ENCODE measurements at regions not wholly inside any gene's neighbourhood (a gene's known extent, or its start where the extent isn't known, plus 50 kb on each side); places are given as distances from the start of the nearest gene placed in this dataset.
"Not testable (repeated sequence)": the region's sequence is repeated elsewhere in the genome, so short reads cannot be mapped to it uniquely, and the experiment has no call there.

- no peak overlapping the region for H3K4me3 ChIP-seq (ENCODE audit: low read depth, low read length)
- in situ Hi-C loops (cut with HindIII; ENCODE audit: low sequenced_read_pairs) = no loop called here
- peak; percentile 82 for DNase-seq (ENCODE audit: low read depth, low spot score)
- no peak for TF ChIP-seq CTCF (IDR thresholded peaks at IDR 0.05; ENCODE audit: low read depth, low read length)
These were observed 297.7 kb upstream of the CLEC14A start for GRCh38 chr14:38553586-38553985.

- H3K4me3 ChIP-seq (ENCODE audit: low read depth, low read length) = no peak overlapping the region
- in situ Hi-C loops (cut with HindIII; ENCODE audit: low sequenced_read_pairs) = no loop called here
- no peak for TF ChIP-seq CTCF (IDR thresholded peaks at IDR 0.05; ENCODE audit: low read depth, low read length)
- DNase-seq (ENCODE audit: low read depth, low spot score) = no peak
These were observed 293.7 kb upstream of the CLEC14A start for GRCh38 chr14:38549564-38549963.

- in situ Hi-C loops (cut with HindIII; ENCODE audit: low sequenced_read_pairs) = no loop called here
- no peak overlapping the region for H3K4me3 ChIP-seq (ENCODE audit: low read depth, low read length)
- DNase-seq (ENCODE audit: low read depth, low spot score) = no peak
- no peak for TF ChIP-seq CTCF (IDR thresholded peaks at IDR 0.05; ENCODE audit: low read depth, low read length)
These were observed 292.1 kb upstream of the CLEC14A start for GRCh38 chr14:38547961-38548490.

GRCh38 chr14:38546932-38547551 is 291.1 kb upstream of the CLEC14A start:
- no peak overlapping the region for H3K4me3 ChIP-seq (ENCODE audit: low read depth, low read length)
- no peak for DNase-seq (ENCODE audit: low read depth, low spot score)
- no peak for TF ChIP-seq CTCF (IDR thresholded peaks at IDR 0.05; ENCODE audit: low read depth, low read length)
- in situ Hi-C loops (cut with HindIII; ENCODE audit: low sequenced_read_pairs) = no loop called here

- H3K4me3 ChIP-seq (ENCODE audit: low read depth, low read length) = no peak overlapping the region
- in situ Hi-C loops (cut with HindIII; ENCODE audit: low sequenced_read_pairs) = no loop called here
- TF ChIP-seq CTCF (IDR thresholded peaks at IDR 0.05; ENCODE audit: low read depth, low read length) = no peak
- no peak for DNase-seq (ENCODE audit: low read depth, low spot score)
These were observed 288.9 kb upstream of the CLEC14A start for GRCh38 chr14:38544776-38545175.

- H3K4me3 ChIP-seq (ENCODE audit: low read depth, low read length); in situ Hi-C loops (cut with HindIII; ENCODE audit: low sequenced_read_pairs); DNase-seq (ENCODE audit: low read depth, low spot score): not testable (repeated sequence)
These were observed 288.0 kb upstream of the CLEC14A start for GRCh38 chr14:38543851-38544250.

GRCh38 chr14:38538053-38538452 is 282.2 kb upstream of the CLEC14A start:
- DNase-seq (ENCODE audit: low read depth, low spot score); in situ Hi-C loops (cut with HindIII; ENCODE audit: low sequenced_read_pairs); H3K4me3 ChIP-seq (ENCODE audit: low read depth, low read length): not testable (repeated sequence)
